Large intestine (tissue), 3 donors: ENCODE measurements at regions not wholly inside any gene's neighbourhood (a gene's known extent, or its start where the extent isn't known, plus 50 kb on each side); places are given as distances from the start of the nearest gene placed in this dataset.
"Not testable (repeated sequence)": the region's sequence is repeated elsewhere in the genome, so short reads cannot be mapped to it uniquely, and the experiment has no call there.

Experiments
- DNase-seq, 2 donors: peaks; one replicate each; pipeline versions ENCODE4 v3.0.0 to v3.0.0-alpha.2; 2013
- H3K27ac ChIP-seq: one replicate; pipeline ENCODE4 v1.5.1; 2013; ENCODE audit warnings: low read length
- H3K27me3 ChIP-seq: 2 replicates; pipeline ENCODE4 v1.6.1; 2013; ENCODE audit warnings: low read length; ENCODE audit not compliant: control insufficient read depth, insufficient read depth
- H3K36me3 ChIP-seq: 2 replicates; pipeline ENCODE4 v1.6.1; 2013; ENCODE audit warnings: low read length; ENCODE audit not compliant: control insufficient read depth, insufficient read depth
- H3K4me1 ChIP-seq: one replicate; pipeline ENCODE4 v1.6.1; 2013; ENCODE audit warnings: low read length; ENCODE audit not compliant: control insufficient read depth, insufficient read depth
- H3K4me3 ChIP-seq: one replicate; pipeline ENCODE4 v1.5.1; 2013; ENCODE audit warnings: low read length
- H3K9me3 ChIP-seq: one replicate; pipeline ENCODE4 v1.6.1; 2013; ENCODE audit warnings: mild to moderate bottlenecking, low read depth, low read length, moderate library complexity; ENCODE audit not compliant: control insufficient read depth
- WGBS: methylation state at CpG from one replicate; pipeline ENCODE4 v1.1.5; 2013; ENCODE audit warnings: low lambda C conversion rate; ENCODE audit not compliant: insufficient coverage; 5-methylcytosine and 5-hydroxymethylcytosine counted together

GRCh38 chr9:25119041-25119440, 559.2 kb downstream of the TUSC1 start:
- H3K9me3 ChIP-seq = no peaks in the 10 kb centered on the region
- H3K27ac ChIP-seq = no peak overlapping the region
- H3K27me3 ChIP-seq = no peaks in the 10 kb centered on the region
- no peak for DNase-seq
- H3K4me3 ChIP-seq = no peak overlapping the region
- 70% methylated on average over 1 of the region's 3 CpGs for WGBS
- H3K36me3 ChIP-seq = no peaks in the 10 kb centered on the region
- no peaks in the 10 kb centered on the region for H3K4me1 ChIP-seq

- no peaks in the 10 kb centered on the region for H3K9me3 ChIP-seq
- no peaks in the 10 kb centered on the region for H3K4me1 ChIP-seq
- H3K27ac ChIP-seq = no peak overlapping the region
- no peak overlapping the region for H3K4me3 ChIP-seq
- H3K36me3 ChIP-seq = no peaks in the 10 kb centered on the region
- no peaks in the 10 kb centered on the region for H3K27me3 ChIP-seq
- no peak for DNase-seq
Measured at GRCh38 chr9:25117791-25118190, 560.5 kb downstream of the TUSC1 start.

- DNase-seq, H3K27me3 ChIP-seq, H3K4me3 ChIP-seq, H3K9me3 ChIP-seq, H3K27ac ChIP-seq, H3K36me3 ChIP-seq, H3K4me1 ChIP-seq: not testable (repeated sequence)
- no CpG with 5 or more reads among the region's 8 CpGs for WGBS
Measured at GRCh38 chr9:25102204-25102603, 556.5 kb upstream of the IZUMO3 start.

GRCh38 chr9:25094518-25094917, 548.8 kb upstream of the IZUMO3 start:
- no peak for DNase-seq
- no peak overlapping the region for H3K4me3 ChIP-seq
- H3K36me3 ChIP-seq = no peaks in the 10 kb centered on the region
- H3K27me3 ChIP-seq = no peaks in the 10 kb centered on the region
- WGBS = 100% methylated on average over 2 of the region's 3 CpGs
- no peak overlapping the region for H3K27ac ChIP-seq
- H3K4me1 ChIP-seq = no peaks in the 10 kb centered on the region
- H3K9me3 ChIP-seq = no peaks in the 10 kb centered on the region

- Histone ChIP-seq H3K27me3 (no peaks in the 10 kb centered on the region), H3K27ac (no peak overlapping the region), H3K4me1 (no peaks in the 10 kb centered on the region), H3K9me3 (no peaks in the 10 kb centered on the region), H3K4me3 (no peak overlapping the region), H3K36me3 (no peaks in the 10 kb centered on the region)
- WGBS = 100% methylated on average over 1 of the region's 3 CpGs
- DNase-seq = no peak
Measured at GRCh38 chr9:25078202-25078601, 532.5 kb upstream of the IZUMO3 start.

GRCh38 chr9:25048098-25048724, 502.5 kb upstream of the IZUMO3 start:
- H3K27ac ChIP-seq = no peak overlapping the region
- H3K27me3 ChIP-seq = no peaks in the 10 kb centered on the region
- H3K4me1 ChIP-seq = no peaks in the 10 kb centered on the region
- no peaks in the 10 kb centered on the region for H3K9me3 ChIP-seq
- no peaks in the 10 kb centered on the region for H3K36me3 ChIP-seq
- WGBS = no CpG with 5 or more reads among the region's 1 CpG
- no peak for DNase-seq
- no peak overlapping the region for H3K4me3 ChIP-seq

GRCh38 chr9:25045469-25045868, 499.8 kb upstream of the IZUMO3 start:
- H3K27ac ChIP-seq, H3K36me3 ChIP-seq, H3K9me3 ChIP-seq, H3K4me1 ChIP-seq, H3K27me3 ChIP-seq, DNase-seq, H3K4me3 ChIP-seq: not testable (repeated sequence)
- no CpG with 5 or more reads among the region's 8 CpGs for WGBS

GRCh38 chr9:25029743-25030142, 484.0 kb upstream of the IZUMO3 start:
- H3K4me3 ChIP-seq = no peak overlapping the region
- 93% methylated on average over 2 of the region's 2 CpGs for WGBS
- H3K36me3 ChIP-seq = no peaks in the 10 kb centered on the region
- H3K27me3 ChIP-seq = no peaks in the 10 kb centered on the region
- no peak overlapping the region for H3K27ac ChIP-seq
- H3K4me1 ChIP-seq = no peaks in the 10 kb centered on the region
- DNase-seq = no peak
- no peaks in the 10 kb centered on the region for H3K9me3 ChIP-seq

- no peaks in the 10 kb centered on the region for H3K9me3 ChIP-seq
- no CpG with 5 or more reads among the region's 9 CpGs for WGBS
- no peak for DNase-seq
- no peaks in the 10 kb centered on the region for H3K4me1 ChIP-seq
- no peak overlapping the region for H3K4me3 ChIP-seq
- H3K27me3 ChIP-seq = no peaks in the 10 kb centered on the region
- no peak overlapping the region for H3K27ac ChIP-seq
- no peaks in the 10 kb centered on the region for H3K36me3 ChIP-seq
Measured at GRCh38 chr9:25025686-25026085, 480.0 kb upstream of the IZUMO3 start.

GRCh38 chr9:25025156-25025555, 479.5 kb upstream of the IZUMO3 start:
- no CpG with 5 or more reads among the region's 5 CpGs for WGBS
- Histone ChIP-seq H3K27me3 (no peaks in the 10 kb centered on the region), H3K9me3 (no peaks in the 10 kb centered on the region), H3K4me1 (no peaks in the 10 kb centered on the region), H3K4me3 (no peak overlapping the region), H3K27ac (no peak overlapping the region), H3K36me3 (no peaks in the 10 kb centered on the region)
- DNase-seq = no peak

- Histone ChIP-seq H3K27me3 (no peaks in the 10 kb centered on the region), H3K36me3 (no peaks in the 10 kb centered on the region), H3K4me3 (no peak overlapping the region), H3K4me1 (no peaks in the 10 kb centered on the region), H3K27ac (no peak overlapping the region), H3K9me3 (no peaks in the 10 kb centered on the region)
- WGBS = 80% methylated on average over 1 of the region's 1 CpG
- no peak for DNase-seq
Measured at GRCh38 chr9:25017779-25018178, 472.1 kb upstream of the IZUMO3 start.
